Fibroblast of skin of right quadriceps (primary cell): ENCODE measurements at regions not wholly inside any gene's neighbourhood (a gene's known extent, or its start where the extent isn't known, plus 50 kb on each side); places are given as distances from the start of the nearest gene placed in this dataset.

ENCODE experiments used
- DNase-seq: peaks from one replicate; pipeline ENCODE4 v3.0.0-alpha.2; 2013

DNA sequence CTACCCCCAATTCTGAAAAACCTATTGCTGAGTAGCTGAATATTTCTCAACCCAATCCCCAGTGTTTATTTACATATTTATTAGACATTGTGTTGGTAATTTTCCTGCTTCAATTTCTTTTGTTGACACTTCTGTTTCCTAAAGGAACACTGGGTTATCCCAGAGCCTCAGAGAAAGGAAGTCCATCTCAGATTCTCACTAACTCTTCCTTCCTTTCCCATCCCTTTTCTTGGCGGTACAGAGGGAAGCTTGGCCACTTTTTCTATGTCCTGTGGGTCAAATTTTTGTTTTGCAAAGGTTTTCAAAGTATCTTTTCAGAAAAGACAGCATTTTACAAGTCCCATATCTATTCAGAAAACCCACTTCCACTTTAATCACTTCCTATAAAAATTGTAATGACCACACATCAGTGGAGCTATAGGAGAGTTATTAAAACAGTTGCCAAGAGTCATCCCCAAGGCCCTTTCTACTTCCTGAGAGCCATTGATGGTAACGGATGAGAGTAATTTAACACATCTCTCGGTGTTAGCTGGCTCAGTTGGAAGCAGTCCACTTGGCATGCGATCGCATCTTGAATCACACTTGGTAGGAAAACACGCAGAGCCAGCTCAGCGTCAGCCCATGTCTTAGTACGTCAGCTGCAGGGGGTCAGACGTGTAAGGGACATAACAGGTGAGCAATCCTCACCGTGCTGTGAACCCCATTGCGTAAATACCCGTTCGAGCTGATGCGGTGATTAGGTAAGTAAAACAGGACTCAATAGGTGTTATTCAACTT is 231.1 kb upstream of the ADARB2 start:
- no peak for DNase-seq

DNA sequence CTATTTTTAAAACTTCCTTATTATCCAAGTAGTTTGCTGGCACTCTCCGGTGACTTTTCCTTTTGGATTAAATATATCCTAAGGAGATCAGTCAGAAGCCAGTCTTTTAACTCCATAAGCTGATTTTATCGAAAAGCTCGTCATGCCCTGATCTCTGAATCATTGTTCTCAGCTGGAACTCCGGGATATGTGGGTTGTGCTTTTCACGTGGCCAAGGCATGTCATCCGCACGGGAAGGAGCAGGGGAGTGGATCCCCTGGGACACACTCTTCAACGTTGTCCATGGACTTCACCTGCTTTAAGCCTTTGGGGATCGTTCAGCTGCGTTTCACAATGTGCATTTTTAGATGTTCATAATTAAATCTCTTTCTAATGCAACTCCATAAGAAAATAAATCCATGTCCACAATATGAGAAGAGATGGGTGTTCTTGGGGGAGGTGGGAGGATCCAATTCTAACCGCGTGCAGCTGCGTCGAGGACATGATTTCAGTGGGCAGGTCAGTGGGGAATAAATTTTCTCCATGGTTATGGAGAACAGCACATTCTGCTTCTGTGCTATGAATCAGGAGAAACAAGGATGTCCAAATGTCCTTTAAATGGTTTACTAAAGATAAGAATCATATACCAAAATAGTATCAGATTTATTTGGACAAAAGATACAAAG is 229.5 kb upstream of the ADARB2 start:
- DNase-seq = no peak

DNA sequence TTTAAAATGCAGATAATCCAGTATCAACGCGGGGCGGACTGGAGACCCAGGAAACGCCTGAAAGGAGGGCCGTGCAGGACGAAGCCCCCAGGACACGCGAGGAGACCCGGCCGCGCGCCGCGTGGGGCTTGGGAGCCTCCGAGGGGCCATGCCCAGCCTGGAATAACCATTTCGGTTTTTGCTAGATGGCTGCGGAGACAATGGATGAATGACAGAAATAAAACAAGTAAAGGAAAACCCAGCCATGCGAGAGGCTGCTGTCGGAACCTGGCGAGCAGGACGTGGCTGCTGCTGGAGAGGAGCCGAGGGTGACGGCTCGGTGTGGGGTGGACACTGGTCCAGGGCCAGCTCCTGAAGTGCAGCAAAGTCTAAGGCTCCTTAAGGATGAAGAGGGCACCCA is 227.2 kb upstream of the ADARB2 start:
- DNase-seq = no peak

DNA sequence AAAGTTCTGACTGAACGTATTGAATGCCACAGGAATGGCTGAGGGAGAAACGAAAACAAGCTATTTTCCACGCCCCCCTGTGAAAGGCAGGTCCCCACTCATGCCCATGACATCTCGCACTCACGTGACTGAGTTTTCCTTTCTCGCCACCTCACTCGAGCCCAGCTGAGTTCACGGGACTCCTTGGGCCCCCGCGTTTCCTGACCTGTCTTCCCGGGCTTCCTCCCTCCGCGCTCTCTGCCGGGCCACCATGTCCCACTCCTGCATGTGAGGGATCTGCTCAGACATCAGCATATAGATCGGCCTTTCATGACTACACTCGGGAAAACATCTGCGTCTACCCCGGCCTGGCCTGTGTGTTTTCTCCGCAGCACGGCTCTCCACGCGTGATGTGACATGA is 226.0 kb upstream of the ADARB2 start:
- no peak for DNase-seq

DNA sequence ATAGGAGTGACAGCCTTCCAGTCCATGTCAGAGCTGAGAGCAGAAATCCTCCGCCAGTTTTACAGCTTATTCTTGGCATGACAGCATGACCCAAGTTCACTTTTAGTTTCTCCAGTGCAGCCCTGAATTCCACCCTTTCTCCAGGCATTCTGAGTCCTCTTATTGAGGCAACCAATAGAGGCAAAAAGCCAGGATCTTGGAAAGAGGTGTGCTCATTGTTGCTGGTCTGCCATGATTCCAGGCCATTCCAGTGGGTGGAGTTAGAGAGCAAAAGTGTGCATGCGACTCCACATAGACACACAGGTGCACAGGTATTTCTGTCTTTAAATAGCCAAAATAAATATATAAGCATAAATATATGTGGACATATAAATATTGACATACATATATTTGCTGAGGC is 224.7 kb upstream of the ADARB2 start:
- DNase-seq = no peak

DNA sequence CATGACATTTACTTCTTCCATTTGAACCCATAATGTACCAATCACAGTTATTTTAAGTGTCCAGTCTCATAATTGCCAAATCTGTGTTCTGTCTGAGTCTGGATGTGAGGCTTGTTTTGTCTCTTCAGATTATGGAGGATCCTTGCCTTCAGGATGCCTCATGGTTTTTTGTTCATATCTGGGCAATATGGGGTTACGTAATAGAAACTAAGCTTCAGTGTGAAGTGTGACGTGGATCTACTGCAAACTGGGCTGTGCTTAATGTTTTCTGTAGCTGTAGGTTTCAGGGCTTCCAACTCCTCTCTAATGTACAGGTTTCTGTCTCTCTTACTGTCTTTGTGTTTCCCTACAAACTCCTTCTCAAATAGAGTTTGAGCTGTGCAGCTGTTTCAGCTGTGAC is 223.7 kb upstream of the ADARB2 start:
- DNase-seq = no peak

DNA sequence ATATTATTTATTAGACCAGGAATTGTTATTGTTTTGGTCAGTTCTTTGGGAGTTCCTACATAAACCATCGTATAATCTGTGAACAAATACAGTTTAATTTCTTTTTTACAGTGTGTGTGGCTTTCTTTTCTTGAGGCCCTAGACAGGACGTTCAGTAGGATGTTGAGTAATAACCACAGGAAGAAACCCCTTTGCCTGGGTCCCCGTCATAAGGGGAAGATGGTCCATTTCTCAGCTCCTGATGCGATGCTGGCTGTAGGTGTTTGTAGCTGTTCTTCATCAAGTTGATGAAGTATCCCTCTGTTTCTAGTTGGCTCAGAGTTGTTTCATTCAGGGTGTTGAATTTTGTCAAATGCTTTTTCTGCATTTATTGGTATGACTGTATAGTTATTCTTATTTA is 219.7 kb upstream of the ADARB2 start:
- DNase-seq = no peak

DNA sequence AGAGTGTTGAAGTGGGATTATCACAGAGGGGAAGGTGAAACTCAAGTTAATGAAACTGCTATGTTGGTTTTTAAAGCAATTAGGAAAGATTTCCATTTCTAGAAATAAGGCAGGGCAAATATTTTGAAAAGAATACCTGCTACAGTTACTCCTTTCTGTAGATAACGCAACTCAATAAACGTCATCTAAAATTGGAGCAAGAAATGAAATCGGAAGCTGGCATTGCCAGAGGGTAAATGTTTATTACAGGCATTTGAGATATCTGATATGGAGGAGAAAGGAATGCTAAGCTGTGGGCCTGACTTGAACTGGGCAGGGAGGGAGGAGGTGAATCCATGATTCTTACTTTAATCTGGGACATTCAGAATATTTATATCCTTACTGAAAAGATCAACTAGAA is 217.0 kb upstream of the ADARB2 start:
- DNase-seq = no peak

DNA sequence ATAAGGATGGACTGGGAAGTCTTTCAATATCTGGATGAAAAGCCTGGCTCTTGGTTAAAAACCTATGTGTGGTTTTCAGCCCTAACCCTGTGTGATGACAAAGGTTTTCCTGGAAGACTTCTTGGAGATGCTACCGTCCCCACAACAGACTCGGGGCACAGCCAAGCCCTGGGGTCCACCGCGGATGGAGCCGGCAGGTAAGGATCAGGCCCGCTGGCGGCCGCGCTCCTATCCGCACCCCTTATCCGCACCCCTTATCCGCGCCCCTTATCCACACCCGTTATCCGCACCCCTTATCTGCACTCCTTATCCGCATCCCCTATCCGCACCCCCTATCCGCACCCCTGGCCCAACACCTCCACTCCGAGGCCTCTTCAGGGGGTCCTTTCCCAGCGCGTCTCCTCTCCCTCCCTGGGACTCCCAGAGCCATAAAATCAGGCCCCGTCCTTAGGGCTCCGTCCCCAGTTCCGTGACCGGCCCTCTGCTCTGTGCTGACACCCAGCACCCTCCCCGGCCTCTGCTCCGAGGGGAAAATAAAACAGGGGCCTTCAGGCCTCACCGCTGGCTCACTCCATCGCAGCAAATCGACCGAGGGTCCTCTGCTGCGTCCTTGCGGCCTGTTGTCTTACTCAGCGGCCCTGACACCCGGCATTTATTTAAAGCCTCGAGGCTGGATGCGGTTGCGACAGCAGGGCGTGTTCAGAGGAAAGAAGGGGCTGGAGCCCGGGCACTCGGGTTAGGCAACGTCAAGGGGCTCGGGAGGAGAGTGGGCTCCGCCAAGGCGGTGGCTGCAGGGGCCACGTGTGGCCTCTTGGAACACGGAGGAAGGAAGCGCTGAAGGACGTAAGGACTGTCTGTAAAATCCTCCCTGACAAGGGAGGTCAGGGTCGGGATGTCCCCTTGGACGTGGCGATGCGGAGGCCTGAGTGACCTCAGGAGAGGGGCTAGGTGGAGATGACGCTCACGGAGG is 215.1 kb upstream of the ADARB2 start:
- no peak for DNase-seq

DNA sequence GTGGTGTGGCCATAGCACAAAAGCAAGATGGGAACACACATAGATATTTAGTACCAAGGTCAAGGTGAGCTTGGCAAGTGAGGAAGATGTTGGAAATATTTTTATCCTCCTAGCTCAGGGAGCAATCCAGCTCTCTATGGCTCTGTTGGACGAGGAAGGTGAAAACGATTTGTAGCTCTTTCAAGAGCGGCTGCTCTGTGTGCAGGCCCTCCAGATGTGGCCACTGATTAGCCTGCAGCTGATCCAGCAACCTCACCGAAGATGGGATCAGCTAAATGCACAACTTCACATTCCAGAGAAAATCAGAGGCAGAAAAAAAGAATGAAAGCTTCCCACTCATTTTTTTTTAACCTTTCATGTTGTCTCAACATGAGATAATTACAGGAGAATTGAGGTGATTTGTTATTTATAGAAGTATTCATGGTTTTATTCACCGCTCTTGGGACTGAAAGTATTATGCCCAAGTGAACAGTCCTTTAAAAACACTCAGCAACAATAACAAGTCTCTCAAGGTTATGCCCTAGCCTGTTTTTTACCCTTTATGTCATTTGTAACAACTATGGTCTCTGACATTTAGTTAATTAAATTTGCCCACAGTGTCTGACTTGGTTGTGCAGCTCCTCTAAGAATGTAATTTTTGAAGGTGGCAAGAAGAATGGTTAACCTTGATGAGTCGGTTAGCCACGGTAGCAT is 213.6 kb upstream of the ADARB2 start:
- no peak for DNase-seq

DNA sequence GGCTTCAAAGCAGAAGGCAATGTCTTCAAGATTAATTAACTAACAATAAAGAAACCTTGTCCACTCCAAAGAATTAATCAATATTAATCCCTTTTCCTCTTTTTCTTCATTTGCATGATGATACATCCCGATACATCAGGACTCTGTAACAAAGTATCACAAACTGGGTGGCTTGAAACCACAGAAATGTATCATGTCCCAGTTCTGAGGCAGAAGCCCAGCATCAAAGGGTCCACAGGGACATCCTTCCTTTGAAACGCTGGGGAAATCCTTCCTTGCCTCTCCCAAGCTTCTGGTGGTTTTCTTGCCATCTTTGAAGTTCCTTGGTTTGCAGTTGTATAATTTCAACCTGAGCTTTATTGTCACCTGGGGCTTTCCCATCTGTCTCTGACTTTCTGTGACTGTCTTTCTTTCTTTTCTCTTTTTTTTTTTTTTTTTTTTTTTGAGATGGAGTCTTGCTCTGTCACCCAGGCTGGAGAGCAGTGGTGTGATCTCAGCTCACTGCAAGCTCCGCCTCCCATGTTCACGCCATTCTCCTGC is 210.2 kb upstream of the ADARB2 start:
- no peak for DNase-seq

DNA sequence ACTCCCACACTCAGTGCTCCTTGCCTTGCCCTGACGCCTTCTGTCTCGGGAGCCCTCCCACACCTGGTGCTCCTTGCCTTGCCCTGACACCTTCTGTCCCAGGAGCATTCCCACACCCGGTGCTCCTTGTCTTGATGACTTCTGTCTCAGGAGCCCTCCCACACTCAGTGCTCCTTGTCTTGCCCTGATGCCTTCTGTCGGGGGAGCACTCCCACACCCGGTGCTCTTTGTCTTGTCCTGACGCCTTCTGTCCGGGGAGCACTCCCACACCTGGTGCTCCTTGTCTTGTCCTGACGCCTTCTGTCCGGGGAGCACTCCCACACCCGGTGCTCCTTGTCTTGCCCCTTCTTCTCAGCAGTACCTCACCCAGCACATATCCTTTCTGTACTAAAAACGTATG is 207.2 kb upstream of the ADARB2 start:
- no peak for DNase-seq

DNA sequence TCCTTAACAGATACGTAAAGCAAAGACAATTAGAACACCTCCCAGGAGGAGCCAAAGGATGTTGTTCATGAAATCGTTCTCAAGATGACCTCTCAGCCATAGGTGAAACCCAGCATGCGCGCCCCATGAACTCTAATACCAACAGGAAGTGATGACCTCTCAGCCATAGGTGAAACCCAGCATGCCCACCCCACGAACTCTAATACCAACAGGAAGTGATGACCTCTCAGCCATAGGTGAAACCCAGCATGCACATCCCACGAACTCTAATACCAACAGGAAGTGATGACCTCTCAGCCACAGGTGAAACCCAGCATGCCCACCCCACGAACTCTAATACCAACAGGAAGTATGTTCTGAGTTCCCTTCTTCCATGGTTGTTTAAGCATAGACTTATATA is 205.2 kb upstream of the ADARB2 start:
- DNase-seq = no peak

DNA sequence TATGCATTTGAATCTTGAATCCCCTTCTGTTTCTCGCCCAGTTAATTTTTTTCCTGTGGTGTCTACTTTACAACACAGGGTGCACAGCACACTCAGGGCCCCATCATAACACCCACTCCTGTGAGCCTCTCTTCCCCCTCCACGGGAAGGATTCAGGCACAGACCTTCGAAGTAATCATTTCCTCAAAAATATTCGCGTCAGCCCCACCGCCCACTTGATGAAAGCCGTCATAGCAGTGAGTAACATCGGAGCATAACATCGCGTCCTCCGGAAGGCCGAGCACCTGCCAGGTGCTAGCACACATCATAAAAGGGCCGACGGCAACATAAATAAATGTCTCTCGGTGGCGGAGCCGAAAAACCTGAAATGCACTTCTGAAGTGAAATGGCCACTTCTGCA is 201.7 kb upstream of the ADARB2 start:
- DNase-seq = no peak

DNA sequence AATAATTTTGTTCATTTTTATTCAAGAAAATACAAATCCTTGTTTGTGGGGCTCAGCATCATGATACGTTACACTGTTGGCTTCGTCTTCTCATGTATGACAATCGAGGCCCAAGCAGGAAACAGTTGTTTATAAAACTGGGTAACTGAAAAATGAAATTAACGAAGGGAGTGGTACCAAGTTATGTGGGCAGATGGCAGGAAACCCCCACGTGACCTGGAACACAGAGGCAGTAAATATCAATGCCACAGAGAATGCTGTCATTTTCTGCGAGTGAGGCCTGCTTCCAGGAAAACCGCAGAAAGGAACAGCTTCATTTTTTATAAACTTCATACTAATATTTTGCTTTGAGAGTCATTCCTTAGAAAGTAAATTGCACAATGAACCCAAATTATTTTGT is 201.0 kb upstream of the ADARB2 start:
- DNase-seq = no peak

DNA sequence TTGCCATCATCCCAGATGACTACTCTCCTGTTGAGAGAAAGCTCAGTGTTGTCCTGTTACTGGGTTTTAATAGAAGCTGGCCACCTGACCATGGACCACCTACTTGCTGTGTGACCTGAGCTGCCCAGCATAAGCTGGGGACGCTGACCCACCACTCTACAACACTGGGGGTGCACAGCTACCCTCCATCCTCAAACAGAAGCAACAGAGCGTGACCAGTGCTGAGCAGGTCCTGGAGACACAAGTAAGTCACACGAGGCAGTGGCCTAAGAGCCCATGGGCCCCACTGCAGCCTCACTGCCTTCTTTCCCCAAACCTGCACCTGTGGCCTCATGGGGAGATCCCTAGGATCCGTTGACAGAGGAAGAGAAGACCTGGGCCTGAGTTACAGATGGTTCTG is 198.6 kb upstream of the ADARB2 start:
- no peak for DNase-seq

DNA sequence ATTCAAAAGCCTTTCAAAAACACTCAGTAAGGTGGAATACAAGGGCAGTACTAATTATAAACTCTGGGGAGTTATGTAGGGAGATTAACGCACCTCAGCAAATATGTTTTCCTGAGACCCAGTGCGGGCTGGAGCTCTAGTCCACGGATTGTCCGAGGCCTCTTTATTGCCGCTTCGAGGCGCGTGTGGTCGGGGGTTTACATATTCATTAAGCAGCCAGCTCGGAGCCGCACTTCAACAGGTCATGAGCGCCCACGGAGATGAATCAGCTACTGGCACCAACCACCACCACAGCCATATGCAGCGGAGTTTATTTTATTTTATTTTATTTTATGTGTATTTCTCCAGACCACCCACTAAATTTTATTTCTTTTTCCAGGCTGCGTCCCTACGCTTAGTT is 195.9 kb upstream of the ADARB2 start:
- DNase-seq = no peak

DNA sequence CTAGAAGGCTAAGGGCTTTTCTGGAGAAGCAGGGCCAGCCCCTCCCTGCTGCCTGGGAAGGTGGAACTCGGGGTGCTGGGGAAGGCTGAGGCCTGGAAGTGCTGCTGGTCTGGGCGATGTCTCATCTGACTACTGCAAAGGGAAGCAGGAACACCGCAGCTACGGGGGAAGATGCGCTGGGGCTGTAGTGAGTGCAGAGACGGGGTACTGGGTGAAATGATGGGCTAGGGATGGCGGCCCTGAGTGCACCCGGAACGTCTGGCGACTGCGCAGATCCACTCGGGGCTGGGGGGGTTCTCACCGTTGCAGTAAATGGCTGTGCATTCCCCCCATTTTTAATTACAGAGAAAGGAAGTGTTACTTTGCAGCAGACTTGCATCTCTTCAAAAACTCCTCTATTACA is 195.4 kb upstream of the ADARB2 start:
- no peak for DNase-seq

DNA sequence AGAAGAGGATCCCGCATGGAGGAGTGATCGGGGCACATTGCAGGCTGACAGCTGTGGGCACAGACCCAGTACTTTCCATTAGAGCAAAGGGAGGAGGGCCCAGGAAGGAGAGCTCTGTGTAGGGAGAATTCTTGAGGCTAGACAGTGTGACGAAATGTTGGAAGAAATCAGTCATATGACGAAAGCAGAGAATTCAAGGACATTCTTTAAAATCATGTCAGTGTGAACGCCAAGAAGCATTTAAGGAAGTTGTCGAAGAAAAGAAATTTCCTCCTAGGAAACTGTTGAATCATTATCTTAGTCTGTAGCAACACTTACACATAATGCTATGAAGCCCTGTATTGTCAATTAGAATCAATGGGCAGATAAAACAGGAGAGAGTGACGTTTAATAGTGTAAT is 191.3 kb upstream of the ADARB2 start:
- DNase-seq = no peak

DNA sequence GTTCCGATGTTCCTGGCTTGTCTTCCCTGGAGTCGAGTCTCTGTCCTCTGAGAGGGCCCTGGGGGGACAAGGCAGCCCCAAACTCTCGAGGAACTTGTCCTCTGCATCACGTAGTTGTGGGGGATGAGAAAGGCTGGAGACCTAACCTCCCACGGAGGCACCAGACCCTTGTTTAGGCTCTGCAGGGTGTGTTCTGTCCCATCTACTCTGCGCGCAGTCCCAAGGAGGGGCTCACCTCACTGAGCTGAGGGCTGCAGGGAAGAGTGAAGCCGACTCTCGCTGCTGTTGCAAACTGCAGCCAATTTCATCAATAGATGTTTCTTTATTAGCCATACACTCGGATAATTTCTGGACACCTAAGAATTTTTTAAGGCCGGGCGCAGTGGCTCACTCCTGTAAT is 186.7 kb upstream of the ADARB2 start:
- no peak for DNase-seq

DNA sequence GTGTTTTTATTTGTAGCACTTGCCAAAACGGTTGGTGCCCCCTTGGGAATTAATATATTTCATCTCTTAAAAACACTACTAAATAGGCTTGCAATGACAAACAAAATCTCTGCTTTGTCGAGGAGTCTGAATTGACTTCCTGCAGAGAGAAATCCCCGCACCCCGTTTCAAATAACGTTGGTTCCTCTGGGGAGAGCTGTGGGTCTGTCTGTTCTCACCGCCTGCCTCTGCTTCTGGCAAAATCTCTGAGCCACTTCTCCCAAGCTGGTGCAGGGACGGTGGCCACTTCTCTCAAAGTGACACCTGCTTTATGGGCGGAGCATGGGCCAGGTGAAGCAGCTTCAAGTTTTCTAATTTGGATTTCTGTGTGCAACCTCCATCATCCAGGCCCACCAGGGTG is 186.3 kb upstream of the ADARB2 start:
- DNase-seq = no peak

DNA sequence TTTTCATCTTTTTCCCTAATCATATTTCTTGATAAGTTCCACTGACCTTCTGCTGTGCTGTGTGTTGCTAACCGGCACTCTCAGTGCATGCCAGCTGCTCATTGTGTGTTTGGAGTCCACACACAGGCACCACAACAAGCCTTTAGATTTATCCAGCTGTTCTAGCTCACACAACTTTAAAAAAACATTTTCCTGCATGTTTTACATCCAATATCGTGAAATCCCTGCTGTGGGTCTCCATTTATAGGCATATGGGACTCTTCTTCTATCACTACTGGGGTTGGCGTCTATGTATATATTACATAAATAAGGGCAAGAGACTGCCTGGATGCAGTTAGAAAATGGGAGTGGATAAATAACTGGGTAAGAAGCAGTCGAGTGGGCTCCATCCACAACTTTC is 183.6 kb upstream of the ADARB2 start:
- DNase-seq = no peak

DNA sequence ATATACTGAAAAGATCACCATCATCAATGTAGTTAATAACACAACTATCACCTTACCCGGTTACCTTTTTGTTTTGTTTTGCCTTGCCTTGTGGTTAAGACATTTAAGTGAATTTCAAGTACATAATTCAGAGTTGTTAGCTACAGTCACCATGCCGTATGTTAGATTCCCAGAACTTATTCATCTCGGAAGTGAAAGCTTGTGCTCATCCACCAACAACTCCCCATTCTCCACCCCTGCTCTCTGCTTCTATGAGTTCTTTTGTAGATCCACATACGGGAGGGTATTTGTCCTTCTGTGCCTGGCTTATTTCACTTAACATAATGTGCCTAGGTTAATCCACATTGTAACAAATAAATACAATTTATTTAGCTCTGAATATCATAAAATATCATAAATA is 182.8 kb upstream of the ADARB2 start:
- DNase-seq = no peak
